ENCODE measurements at regions not wholly inside any gene's neighbourhood (a gene's known extent, or its start where the extent isn't known, plus 50 kb on each side); places are given as distances from the start of the nearest gene placed in this dataset.

DNA sequence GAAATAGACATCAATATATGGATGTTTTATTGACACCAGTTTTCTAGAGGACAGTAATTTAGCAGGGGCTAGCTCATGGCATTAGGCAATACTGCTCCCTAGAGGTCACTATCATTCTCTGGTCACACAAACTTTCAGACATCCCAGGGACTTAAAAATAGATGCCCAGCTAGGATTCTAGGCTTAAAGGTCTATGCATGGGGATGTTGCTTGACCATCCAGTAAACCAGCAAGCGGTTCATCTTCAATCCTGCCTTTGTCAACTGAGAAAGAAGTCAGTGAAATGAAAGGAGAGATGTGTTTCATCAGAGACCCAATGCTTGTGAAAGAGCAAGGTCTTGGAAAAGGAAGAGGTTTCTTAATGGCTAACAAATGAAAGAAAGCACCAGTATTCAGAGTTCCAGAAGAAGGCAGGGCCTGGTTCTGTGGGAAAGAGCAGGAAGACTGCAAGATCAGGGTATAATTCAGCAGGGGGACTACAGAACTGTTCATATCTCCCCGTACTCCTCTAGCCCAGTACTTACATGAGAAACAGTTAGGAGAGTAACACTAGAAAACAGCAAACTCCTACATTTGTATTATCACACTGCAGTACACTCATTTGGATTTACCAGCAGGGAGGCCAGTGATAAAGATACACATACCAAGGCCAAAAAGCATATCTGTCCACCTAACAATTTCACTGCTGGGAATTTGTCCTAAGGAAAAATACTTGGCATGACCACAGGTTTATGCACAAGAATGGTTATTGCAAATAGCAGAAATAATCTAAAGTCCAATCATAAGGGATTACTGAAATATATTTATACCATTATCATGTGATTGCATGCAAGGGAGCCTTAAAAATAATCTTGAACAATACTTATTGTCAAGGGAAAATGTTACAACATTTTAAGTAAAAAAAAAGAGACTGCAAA, 151.4 kb upstream of the LAMA2 start:
- TF ChIP-seq POLR2A (IDR thresholded peaks at IDR 0.05) (no peak), POLR2AphosphoS5 (IDR thresholded peaks at IDR 0.05) (no peak)
- TF ChIP-seq, protein P1, sequence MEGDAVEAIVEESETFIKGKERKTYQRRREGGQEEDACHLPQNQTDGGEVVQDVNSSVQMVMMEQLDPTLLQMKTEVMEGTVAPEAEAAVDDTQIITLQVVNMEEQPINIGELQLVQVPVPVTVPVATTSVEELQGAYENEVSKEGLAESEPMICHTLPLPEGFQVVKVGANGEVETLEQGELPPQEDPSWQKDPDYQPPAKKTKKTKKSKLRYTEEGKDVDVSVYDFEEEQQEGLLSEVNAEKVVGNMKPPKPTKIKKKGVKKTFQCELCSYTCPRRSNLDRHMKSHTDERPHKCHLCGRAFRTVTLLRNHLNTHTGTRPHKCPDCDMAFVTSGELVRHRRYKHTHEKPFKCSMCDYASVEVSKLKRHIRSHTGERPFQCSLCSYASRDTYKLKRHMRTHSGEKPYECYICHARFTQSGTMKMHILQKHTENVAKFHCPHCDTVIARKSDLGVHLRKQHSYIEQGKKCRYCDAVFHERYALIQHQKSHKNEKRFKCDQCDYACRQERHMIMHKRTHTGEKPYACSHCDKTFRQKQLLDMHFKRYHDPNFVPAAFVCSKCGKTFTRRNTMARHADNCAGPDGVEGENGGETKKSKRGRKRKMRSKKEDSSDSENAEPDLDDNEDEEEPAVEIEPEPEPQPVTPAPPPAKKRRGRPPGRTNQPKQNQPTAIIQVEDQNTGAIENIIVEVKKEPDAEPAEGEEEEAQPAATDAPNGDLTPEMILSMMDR (IDR thresholded peaks at IDR 0.05), result peak in 3 of 4 experiments; percentile 17 to 52 (median 52)
